HAP-1 (cell line): ENCODE measurements at regions not wholly inside any gene's neighbourhood (a gene's known extent, or its start where the extent isn't known, plus 50 kb on each side); places are given as distances from the start of the nearest gene placed in this dataset.

Experiments
- DNase-seq, 2 experiments: peaks; one replicate each; pipeline ENCODE4 v3.0.0-alpha.2; 2016 to 2020; ENCODE audit warnings: low spot score in 2 of 2
- H3K27me3 ChIP-seq: fragments of 250-450 bp; sonication (Bioruptor Pico); 2 replicates; pipeline ENCODE4 v1.5.1; 2020; ENCODE audit warnings: low read depth, mild to moderate bottlenecking, moderate library complexity
- H3K36me3 ChIP-seq: fragments of 250-450 bp; sonication (Bioruptor Pico); replicated peaks from 2 replicates; pipeline ENCODE4 v1.5.1; 2020; ENCODE audit warnings: mild to moderate bottlenecking
- H3K4me1 ChIP-seq: fragments of 250-450 bp; sonication (Bioruptor Pico); 2 replicates; pipeline ENCODE4 v1.5.1; 2020; ENCODE audit warnings: mild to moderate bottlenecking
- H3K4me3 ChIP-seq: fragments of 250-450 bp; sonication (Bioruptor Pico); 2 replicates; pipeline ENCODE4 v1.5.1; 2020; ENCODE audit warnings: mild to moderate bottlenecking, moderate library complexity
- H3K9me3 ChIP-seq: fragments of 250-450 bp; sonication (Bioruptor Pico); 2 replicates; pipeline ENCODE4 v1.5.1; 2020; ENCODE audit warnings: mild to moderate bottlenecking, moderate library complexity
- in situ Hi-C: fragments of 300-500 bp; cut with MboI; formaldehyde crosslinking; loops from 3 replicates; pipeline ENCODE4 v1.14.3; 2020; ENCODE audit warnings: low sequenced_read_pairs, inconsistent platforms, mixed read lengths

DNA sequence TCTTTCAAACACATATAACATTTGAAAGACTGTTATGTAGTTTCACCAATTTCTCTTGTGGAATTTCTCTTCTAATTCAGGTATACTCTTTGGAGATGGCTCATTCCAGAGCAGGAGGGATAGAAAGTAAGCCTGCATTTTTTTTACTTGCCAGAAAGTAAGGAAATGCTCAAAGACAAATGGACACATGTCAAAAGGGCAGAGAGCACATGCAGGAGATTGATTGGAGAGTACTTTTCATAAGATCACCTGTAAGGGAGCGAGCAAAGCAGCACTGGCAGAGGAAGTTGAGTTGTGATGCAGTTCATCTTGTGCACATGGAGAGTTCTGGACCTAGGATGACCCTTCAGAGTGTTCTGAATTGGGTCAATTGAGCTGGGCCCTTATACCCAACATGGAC, 51.4 kb upstream of the FBXO33 start:
- in situ Hi-C loops: no loop called here
- no peaks in the 10 kb centered on the region for H3K36me3 ChIP-seq

More for the DNA sequence above, 51.4 kb upstream of the FBXO33 start:
- no peaks in the 10 kb centered on the region for H3K27me3 ChIP-seq
- no peak for DNase-seq
- no peaks in the 10 kb centered on the region for H3K4me1 ChIP-seq
- no peak overlapping the region for H3K4me3 ChIP-seq
- no peaks in the 10 kb centered on the region for H3K9me3 ChIP-seq
